ENCODE measurements at regions not wholly inside any gene's neighbourhood (a gene's known extent, or its start where the extent isn't known, plus 50 kb on each side); places are given as distances from the start of the nearest gene placed in this dataset.

DNA sequence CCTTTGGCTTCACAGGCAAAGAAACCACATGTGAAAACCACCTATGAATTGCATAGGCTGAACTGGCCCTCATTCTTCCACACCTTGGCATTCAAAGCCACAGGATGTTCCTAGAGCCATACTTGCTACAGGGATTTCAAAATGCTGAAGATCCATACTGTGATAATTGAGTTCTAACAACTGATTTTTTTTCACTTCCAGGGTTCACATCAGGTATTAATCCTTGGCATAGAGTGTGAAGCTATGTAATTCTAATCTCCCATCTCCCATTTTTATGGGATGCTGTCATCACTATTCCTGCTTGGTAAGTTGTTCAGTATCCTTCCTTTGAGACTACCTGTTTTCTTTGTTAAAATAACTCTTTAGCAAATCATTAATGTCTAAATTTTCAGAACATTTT, 1569.2 kb upstream of the ADGRL3 start:
- no peak overlapping the region for H3K4me3 ChIP-seq
- no peaks in the 10 kb centered on the region for H3K9me3 ChIP-seq
- no peaks in the 10 kb centered on the region for H3K27me3 ChIP-seq
- no peak for DNase-seq (ENCODE audit: low spot score)
- no peaks in the 10 kb centered on the region for H3K4me1 ChIP-seq
- no peak overlapping the region for H3K27ac ChIP-seq
- H3K36me3 ChIP-seq: no peaks in the 10 kb centered on the region
- TF ChIP-seq, protein P1, sequence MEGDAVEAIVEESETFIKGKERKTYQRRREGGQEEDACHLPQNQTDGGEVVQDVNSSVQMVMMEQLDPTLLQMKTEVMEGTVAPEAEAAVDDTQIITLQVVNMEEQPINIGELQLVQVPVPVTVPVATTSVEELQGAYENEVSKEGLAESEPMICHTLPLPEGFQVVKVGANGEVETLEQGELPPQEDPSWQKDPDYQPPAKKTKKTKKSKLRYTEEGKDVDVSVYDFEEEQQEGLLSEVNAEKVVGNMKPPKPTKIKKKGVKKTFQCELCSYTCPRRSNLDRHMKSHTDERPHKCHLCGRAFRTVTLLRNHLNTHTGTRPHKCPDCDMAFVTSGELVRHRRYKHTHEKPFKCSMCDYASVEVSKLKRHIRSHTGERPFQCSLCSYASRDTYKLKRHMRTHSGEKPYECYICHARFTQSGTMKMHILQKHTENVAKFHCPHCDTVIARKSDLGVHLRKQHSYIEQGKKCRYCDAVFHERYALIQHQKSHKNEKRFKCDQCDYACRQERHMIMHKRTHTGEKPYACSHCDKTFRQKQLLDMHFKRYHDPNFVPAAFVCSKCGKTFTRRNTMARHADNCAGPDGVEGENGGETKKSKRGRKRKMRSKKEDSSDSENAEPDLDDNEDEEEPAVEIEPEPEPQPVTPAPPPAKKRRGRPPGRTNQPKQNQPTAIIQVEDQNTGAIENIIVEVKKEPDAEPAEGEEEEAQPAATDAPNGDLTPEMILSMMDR (IDR thresholded peaks at IDR 0.05): no peak

DNA sequence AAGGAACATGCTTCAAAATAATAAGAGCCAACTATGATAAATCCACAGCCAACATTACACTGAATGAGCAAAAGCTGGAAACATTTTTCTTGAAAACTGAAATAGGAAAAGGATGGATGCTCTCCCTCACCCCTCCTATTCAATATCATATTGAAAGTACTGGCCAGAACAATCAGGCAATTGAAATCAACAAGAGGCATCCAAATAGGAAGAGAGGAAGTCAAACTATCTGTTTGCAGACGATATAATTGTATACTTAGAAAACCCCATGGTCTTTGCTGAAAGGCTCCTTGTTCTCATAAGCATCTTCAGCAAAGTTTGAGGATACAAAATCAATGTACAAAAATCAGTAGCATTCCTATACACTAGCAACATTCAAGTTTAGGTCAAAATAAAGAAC, 1562.5 kb upstream of the ADGRL3 start:
- no peaks in the 10 kb centered on the region for H3K27me3 ChIP-seq
- no peak overlapping the region for H3K4me3 ChIP-seq
- no peaks in the 10 kb centered on the region for H3K9me3 ChIP-seq
- no peak for DNase-seq (ENCODE audit: low spot score)
- no peak overlapping the region for H3K27ac ChIP-seq
- H3K4me1 ChIP-seq: no peaks in the 10 kb centered on the region
- H3K36me3 ChIP-seq: no peaks in the 10 kb centered on the region
- TF ChIP-seq, protein P1 (IDR thresholded peaks at IDR 0.05): no peak

DNA sequence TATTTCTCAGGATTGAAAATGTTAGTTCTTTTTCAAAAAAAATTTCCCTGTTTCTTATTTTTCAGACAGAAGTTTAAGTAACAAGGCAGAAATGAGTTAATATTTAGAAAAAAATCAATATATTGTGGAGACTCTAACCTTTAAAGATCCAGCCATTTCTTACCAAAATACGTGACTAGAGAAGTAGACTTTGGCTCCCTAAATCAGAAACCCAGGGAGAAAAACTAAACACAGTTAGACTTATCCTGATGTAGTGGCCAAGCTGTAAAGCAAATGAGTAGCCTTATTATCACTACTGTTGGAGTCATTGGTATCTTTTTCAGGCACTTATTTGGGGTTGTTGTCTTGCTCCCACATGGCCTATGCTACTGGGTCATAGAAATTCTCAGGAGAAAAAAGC, 1556.4 kb upstream of the ADGRL3 start:
- Histone ChIP-seq H3K27me3 (no peaks in the 10 kb centered on the region), H3K36me3 (no peaks in the 10 kb centered on the region), H3K4me1 (no peaks in the 10 kb centered on the region), H3K4me3 (no peak overlapping the region), H3K9me3 (no peaks in the 10 kb centered on the region), H3K27ac (no peak overlapping the region)
- no peak for DNase-seq (ENCODE audit: low spot score)
- TF ChIP-seq, protein P1 (IDR thresholded peaks at IDR 0.05): no peak

DNA sequence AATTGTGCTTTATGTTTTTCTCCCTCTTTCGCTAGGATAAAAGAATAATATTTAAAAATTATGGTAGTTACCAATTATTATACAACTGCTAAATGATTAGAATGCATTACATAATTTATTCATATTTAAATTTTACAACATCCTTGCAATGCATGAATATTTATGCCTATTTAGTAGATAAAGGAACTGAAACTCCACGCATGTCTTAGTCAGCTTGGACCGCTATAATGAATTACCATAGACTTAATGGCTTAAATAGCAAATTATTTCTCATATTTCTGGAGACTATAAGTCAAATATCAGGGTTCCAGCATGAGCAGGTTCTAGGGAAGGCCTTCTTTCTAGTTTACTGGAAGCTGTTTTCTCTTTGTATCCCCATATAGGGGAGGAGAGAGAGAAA, 1555.4 kb upstream of the ADGRL3 start:
- DNase-seq (ENCODE audit: low spot score): no peak
- Histone ChIP-seq H3K27me3 (no peaks in the 10 kb centered on the region), H3K27ac (no peak overlapping the region), H3K4me1 (no peaks in the 10 kb centered on the region), H3K36me3 (no peaks in the 10 kb centered on the region), H3K9me3 (no peaks in the 10 kb centered on the region), H3K4me3 (no peak overlapping the region)
- TF ChIP-seq, protein P1 (IDR thresholded peaks at IDR 0.05): no peak

DNA sequence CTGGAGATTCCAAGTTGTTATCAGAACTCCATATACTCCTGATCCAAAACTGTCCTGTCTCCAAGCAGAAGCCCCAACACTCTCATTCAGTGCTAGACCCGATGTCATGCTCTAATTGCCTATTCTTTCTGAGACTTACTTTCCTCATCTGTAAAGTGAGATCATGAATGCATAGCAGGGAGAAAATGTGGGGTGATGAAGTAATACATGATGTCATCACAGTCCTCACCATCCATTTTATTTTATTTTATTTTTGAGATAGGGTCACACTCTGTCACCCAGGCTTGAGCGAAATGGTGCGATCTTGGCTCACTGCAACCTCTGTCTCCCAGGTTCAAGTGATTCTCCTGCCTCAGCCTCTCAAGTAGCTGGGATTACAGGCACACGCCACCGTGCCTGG, 1554.0 kb upstream of the ADGRL3 start:
- Histone ChIP-seq H3K36me3 (no peaks in the 10 kb centered on the region), H3K27me3 (no peaks in the 10 kb centered on the region), H3K4me3 (no peak overlapping the region), H3K4me1 (no peaks in the 10 kb centered on the region), H3K27ac (no peak overlapping the region), H3K9me3 (no peaks in the 10 kb centered on the region)
- DNase-seq (ENCODE audit: low spot score): no peak
- TF ChIP-seq, protein P1 (IDR thresholded peaks at IDR 0.05): no peak

DNA sequence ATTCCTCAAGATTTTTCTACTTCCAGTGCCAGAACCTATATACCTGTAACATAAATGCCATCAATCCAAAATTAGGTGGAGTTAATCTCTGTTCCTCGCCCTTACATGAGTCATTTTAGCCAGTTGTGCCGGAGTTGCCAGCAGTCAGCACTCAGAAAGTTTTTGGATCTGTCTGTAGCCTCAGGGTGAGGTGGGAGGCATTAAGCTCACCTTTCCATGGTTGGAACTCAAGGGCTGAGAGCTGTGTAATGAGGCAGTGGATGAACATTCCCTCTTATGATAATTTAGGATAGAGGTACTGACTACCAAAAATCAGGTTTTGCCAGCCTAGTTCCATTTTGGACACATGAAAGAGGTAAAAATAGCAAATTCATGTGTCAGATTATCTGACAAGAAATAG, 1553.1 kb upstream of the ADGRL3 start:
- H3K27ac ChIP-seq: no peak overlapping the region
- no peak for DNase-seq (ENCODE audit: low spot score)
- H3K27me3 ChIP-seq: no peaks in the 10 kb centered on the region
- H3K36me3 ChIP-seq: no peaks in the 10 kb centered on the region
- no peak overlapping the region for H3K4me3 ChIP-seq
- TF ChIP-seq, protein P1 (IDR thresholded peaks at IDR 0.05): no peak
- no peaks in the 10 kb centered on the region for H3K9me3 ChIP-seq
- H3K4me1 ChIP-seq: no peaks in the 10 kb centered on the region

Measured in right atrium auricular region (tissue), 2 donors.